ENCODE measurements at regions not wholly inside any gene's neighbourhood (a gene's known extent, or its start where the extent isn't known, plus 50 kb on each side); places are given as distances from the start of the nearest gene placed in this dataset.

- no peak for DNase-seq (ENCODE audit: low spot score)
- in situ Hi-C loops (cut with MboI; ENCODE audit: low sequenced_read_pairs, unreplicated experiment): no loop called here
- no peak for TF ChIP-seq CTCF (IDR thresholded peaks at IDR 0.05; ENCODE audit: borderline replicate concordance, control extremely low read depth, extremely low read depth, insufficient read depth, missing control alignments)
These were observed 154.7 kb upstream of the RMP24 start for GRCh38 chr18:35817604-35818352.

GRCh38 chr18:35818353-35818667, 154.2 kb upstream of the RMP24 start:
- TF ChIP-seq CTCF (IDR thresholded peaks at IDR 0.05; ENCODE audit: borderline replicate concordance, control extremely low read depth, extremely low read depth, insufficient read depth, missing control alignments): no peak
- DNase-seq (ENCODE audit: low spot score): no peak
- in situ Hi-C loops (cut with MboI; ENCODE audit: low sequenced_read_pairs, unreplicated experiment): no loop called here

DNA sequence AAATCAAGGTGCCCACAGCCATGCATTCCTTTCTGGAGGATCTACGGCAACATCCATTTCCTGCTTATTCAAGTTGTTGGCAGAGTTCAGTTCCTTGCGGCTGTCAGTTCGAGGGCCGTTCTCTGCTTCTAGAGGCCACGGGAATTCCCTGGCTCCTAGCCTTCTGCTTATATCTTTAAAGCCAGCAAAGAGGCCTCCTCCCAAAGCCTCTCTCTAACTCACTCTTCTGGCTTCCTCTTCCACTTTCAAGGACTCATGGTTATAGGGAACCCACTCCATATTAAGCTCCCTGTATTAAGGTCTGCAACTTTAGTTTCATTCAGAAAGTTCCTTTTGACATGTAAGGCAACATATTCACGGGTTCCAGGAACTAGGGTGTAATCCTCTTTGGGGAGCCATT, 150.1 kb upstream of the RMP24 start:
- TF ChIP-seq CTCF (IDR thresholded peaks at IDR 0.05; ENCODE audit: borderline replicate concordance, control extremely low read depth, extremely low read depth, insufficient read depth, missing control alignments): no peak
- no peak for DNase-seq (ENCODE audit: low spot score)
- in situ Hi-C loops (cut with MboI; ENCODE audit: low sequenced_read_pairs, unreplicated experiment): no loop called here

- in situ Hi-C loops (cut with MboI; ENCODE audit: low sequenced_read_pairs, unreplicated experiment): no loop called here
- TF ChIP-seq CTCF (IDR thresholded peaks at IDR 0.05; ENCODE audit: borderline replicate concordance, control extremely low read depth, extremely low read depth, insufficient read depth, missing control alignments): no peak
- no peak for DNase-seq (ENCODE audit: low spot score)
These were observed 146.0 kb upstream of the RMP24 start for GRCh38 chr18:35826477-35826876.

DNA sequence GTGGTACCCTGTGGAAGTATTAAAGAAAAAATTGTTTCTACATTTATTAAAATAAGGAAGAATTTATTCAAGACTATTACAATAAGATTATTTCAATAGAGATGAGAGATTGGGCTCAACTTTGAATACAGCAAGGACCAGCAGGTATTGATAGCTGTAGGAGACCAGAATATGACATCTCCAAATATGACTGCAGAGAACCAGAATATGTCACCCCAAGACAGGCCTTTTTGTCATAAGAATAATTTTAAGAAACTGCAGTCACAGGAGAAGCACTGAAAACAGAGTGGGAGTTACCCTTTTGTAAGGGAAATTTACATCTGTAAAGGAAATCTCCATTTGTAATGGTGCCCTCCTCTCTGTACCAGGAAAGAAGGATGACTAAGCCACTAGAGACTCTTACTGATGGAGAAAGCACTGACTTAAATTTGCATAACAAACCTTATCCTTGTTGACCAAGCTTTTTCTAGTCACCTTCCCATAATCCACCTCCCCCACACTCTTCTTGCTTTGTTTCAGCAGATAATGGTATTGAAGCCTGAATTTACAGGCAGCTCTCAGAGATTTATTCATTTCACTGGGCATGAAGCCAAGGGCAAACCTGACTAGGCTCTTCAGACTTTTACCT, 145.1 kb upstream of the RMP24 start:
- TF ChIP-seq CTCF (IDR thresholded peaks at IDR 0.05; ENCODE audit: borderline replicate concordance, control extremely low read depth, extremely low read depth, insufficient read depth, missing control alignments): no peak
- no peak for DNase-seq (ENCODE audit: low spot score)
- in situ Hi-C loops (cut with MboI; ENCODE audit: low sequenced_read_pairs, unreplicated experiment): no loop called here

- no peak for DNase-seq (ENCODE audit: low spot score)
- TF ChIP-seq CTCF (IDR thresholded peaks at IDR 0.05; ENCODE audit: borderline replicate concordance, control extremely low read depth, extremely low read depth, insufficient read depth, missing control alignments): no peak
- in situ Hi-C loops (cut with MboI; ENCODE audit: low sequenced_read_pairs, unreplicated experiment): no loop called here
These were observed 144.6 kb upstream of the RMP24 start for GRCh38 chr18:35827903-35828275.

Data from GM13976 (cell line).